ENCODE measurements at regions not wholly inside any gene's neighbourhood (a gene's known extent, or its start where the extent isn't known, plus 50 kb on each side); places are given as distances from the start of the nearest gene placed in this dataset.

DNA sequence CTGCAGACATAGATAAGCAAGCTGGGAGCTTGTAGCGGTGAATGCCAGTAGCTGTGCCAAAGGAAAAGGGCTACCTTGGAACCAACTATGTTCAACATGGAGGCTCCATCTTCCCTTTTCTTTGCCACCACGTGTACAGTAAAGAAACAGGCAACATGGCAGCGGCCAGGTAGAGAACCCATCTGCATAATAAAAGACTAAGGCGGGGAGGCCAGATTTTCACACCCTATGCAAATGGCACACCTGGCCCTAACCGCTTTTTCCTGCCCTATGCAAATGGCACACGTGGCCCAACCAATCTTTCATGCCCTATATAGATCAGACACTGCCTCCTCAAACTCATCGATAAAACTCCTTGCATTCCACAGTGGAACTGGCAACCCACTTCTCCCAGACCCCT lies 477.5 kb upstream of the EDIL3 start (continued):
- no peak for TF ChIP-seq KDM4A (IDR thresholded peaks at IDR 0.05; ENCODE audit: low read depth, low read length, severe bottlenecking)
- TF ChIP-seq NRF1 (IDR thresholded peaks at IDR 0.05; ENCODE audit: low read depth, low read length), result no peak
- TF ChIP-seq CHD2 (IDR thresholded peaks at IDR 0.05; ENCODE audit: low read length), result no peak
- no peak for TF ChIP-seq SIRT6 (IDR thresholded peaks at IDR 0.05; ENCODE audit: low read length)

Measured in H1 (cell line).